Effector CD4-positive, alpha-beta T cell (primary cell): ENCODE measurements at regions not wholly inside any gene's neighbourhood (a gene's known extent, or its start where the extent isn't known, plus 50 kb on each side); places are given as distances from the start of the nearest gene placed in this dataset.

ENCODE experiments used
- DNase-seq: peaks from one replicate; pipeline ENCODE4 v3.0.0-alpha.2; 2020

DNA sequence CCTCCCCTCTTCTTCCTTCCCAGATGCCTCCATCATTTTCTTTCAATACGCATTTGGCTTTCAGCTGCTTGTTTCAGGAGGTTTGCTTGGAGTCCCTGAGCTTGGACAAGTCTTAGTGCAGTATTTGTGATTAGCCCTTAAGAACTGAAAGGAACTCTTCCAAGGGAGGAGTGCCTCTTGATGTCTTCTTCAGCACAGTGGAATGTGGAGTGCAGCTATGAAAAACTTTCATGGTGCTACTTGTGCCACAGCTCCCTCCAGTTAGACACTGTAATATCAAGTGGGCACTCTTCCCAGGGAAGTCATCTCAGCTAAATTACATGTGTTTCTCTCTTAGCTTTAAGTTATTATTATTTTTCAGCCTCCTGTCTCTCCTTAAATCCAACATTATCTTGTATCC, 173.1 kb downstream of the NECTIN3 start:
- no peak for DNase-seq

DNA sequence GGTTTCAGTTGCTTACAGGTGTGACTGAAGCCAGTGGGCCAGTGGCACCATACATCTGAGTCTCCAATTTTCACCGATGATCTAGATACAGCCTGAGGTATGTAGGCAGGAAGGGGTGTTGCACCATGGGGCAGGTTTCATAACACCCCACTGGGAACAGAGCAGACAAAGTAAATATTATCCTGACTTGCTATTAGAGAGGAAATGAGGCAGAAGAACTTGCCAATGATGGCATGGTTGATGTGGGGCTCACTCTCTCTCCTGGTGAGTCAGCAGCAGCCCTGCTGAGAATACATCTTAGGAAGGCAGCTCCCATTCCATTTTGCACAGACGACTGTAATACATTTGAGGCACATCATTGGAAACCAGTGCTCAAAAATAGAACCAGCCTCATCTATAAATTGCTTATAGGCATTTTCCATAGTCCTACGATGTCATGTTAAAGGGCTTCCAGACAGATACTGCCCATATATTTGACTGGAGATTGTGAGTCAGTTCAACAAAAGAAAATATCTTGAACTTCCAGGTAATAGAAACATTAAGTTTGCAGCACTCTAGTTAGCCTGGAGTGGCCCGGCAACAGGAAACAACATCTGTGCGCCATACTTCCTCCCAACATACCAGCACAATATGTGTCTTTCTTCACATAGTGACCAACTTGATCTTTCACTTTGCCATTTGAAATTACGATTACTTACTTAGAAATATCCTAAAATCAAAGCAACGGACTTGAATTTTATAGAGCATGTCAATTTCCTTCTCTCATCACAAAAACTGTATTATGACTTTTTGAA, 175.5 kb downstream of the NECTIN3 start:
- DNase-seq, result no peak

DNA sequence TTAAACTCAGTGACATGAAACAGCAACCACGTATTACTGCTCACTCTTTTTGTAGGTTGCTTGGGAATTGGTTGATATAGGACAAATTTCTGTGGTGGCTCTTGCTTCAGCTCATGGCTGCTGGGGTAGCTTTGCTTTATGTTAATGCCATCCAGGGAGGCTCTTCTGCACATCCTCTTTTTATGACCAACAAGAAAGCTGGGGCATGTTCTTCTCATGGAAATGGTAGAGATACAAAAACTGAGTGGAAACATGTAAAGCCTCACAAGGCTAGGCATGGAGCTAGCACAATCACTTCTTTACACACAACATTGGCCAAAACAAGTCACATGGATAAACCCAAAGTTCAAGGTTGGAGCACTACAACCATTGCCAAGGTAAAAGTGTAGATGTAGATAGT, 176.8 kb downstream of the NECTIN3 start:
- no peak for DNase-seq

DNA sequence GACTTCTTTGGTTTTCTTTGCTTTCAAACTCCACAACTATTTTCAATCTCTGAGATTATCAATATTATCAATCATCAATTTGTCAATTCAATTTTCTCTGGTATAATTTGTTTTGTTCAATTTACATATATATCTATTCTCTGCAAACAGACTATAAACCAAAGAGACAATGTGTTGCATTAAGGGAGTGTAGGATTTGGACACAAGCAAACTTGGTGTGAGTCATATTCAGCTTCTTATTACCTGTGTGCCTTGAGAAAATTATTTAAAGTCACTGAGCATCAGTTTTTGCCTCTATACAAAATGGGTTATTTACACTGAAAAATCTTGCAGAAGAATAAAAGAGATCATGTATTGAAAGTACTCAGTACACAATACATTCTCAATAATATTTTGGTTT, 177.8 kb downstream of the NECTIN3 start:
- no peak for DNase-seq

DNA sequence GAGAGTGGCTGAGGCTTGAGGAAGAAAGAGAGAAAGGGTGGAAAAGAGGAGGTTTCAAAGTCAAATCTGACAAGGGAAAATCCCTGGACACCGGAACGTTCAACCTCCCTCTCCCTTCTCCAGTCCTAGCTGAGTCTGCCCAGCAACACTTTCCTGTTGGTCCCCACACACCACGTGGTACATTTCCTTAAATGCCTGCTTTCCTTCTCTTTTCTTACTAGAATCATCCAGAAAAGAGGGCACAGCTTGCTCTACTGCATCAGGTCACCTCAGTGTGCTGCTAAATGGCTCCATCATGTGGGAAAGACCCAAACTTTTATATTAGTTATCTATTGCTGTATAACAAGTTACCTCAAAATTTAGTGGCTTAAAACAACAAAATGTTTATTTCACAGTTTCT, 181.2 kb downstream of the NECTIN3 start:
- DNase-seq, result no peak

DNA sequence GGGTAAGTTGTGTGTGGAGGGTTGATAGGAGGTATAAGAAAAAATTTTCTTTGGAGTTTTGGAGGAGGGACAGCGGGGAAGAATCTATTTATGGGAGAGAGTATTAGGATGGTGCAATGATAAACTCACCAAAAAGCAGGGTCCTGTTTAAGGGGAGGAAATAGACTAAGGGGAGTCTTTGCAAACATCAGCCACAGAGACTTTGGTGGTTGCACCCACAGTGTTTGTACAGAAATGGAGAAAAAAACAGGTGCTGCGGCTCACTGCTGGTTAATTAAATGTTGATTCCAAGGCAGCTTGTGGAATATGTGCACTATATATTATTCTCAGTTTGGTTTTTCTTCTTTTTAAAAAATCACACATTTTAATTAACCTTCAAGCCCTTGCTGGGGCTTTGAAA, 182.1 kb downstream of the NECTIN3 start:
- DNase-seq, result no peak

DNA sequence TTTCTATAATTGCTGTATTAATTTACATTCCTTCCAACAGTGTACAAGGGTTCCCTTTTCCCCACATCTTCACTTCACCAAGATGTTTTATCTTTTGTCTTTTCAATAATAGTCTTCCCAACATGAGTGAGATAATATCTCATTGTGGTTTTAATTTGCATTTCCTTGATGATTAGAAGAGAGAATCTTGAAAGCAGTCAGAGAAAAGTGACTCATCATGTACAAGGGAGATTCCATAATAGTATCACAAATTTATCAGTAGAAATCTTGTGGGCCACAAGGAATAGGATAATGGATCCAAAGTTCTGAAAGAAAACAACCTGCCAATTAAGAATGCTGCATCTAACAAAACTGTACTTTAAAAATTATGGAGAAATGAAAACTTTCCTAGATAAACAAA, 189.3 kb downstream of the NECTIN3 start:
- no peak for DNase-seq

DNA sequence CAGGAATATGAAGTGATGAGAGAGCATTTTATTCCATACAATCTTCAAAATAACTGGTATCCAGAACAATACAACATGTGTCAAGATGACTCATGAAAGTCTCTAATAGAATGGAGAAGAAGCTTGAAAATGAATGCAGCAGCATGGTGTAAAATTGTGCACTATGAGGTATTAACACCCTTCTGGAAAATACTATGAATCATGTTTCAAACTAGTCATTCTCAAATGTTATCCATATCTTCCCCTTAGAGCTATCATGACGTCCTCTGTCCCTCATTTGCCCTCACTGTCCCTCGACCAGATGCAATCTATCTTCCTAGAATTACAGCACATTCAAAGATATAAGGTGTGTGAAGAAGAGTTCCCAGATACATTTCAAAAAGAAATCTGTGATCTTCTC, 198.2 kb downstream of the NECTIN3 start:
- DNase-seq, result no peak

DNA sequence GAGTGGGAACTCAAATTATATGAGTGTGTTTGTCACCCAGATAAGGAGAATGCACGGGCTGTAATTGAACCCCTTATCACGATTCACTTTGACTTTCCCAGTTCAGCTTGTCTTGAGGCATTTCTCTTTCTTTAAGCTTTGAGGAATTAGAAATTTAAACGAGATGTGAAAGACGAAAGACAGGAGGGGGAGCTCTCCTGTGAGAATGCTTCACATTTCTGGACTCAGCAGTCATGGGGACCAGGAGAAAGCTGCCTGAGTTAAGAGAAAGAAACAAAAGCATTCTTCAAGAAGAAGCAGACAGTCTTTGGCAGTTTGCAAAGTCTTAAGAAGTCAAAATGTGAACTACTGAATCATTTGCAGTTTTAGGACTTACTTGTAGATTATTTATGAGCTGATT, 205.6 kb downstream of the NECTIN3 start:
- DNase-seq, result no peak

DNA sequence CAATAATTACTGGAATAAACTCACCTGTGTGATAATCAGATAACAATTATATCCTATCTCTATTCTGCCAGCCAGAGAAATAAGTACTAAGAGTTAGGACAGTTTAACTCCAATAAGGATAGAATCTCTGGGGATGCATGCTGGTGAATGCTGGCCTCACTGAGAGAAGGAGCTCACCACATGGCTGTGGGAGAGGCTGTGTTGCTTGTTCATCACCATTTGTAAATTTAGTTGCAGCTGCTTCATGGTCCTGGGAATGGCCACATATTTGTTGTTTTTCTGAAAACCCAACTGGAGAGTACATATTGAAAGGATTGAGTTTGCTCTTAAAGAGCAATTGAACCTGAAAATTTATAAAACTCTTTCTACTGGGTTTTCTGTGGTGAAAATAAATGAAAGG, 207.3 kb downstream of the NECTIN3 start:
- no peak for DNase-seq

DNA sequence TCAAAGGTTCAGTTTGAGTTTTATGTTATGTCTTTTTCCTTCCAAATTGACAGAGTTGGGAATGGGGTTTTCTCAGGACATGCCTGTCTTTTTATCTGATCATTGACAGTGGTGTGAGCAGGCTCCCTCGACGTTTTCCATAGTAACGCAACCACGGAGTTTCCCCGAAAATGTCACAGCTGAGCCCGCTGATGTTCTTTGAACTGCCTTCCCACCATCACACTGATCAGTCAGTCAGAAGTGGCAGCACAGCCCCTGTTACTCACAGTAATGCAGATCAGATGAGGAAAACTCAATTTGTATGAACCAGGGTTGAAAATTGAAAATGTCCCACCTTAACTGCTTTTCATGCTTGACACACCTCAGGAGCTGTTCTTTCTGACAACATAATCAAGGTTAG, 210.4 kb downstream of the NECTIN3 start:
- DNase-seq, result no peak

DNA sequence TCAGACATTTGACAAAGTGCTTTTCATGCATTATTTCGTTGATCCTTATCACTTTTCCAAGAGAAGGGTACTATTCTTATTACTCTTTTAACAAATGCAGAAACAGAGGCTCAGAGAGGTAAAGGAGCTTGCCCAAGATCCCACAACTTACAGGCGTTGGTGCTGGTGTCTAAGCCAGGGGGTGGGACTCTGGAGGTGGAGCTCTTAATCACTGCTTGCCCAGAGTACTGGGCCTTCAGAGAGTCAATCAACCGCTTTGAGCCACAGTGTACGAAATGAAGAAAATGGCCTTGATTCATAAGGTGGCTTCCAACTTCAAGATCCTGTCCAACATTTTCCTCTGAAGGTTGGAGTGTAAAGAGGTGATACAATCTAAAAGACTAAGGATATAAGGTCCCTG, 211.5 kb downstream of the NECTIN3 start:
- DNase-seq, result no peak

DNA sequence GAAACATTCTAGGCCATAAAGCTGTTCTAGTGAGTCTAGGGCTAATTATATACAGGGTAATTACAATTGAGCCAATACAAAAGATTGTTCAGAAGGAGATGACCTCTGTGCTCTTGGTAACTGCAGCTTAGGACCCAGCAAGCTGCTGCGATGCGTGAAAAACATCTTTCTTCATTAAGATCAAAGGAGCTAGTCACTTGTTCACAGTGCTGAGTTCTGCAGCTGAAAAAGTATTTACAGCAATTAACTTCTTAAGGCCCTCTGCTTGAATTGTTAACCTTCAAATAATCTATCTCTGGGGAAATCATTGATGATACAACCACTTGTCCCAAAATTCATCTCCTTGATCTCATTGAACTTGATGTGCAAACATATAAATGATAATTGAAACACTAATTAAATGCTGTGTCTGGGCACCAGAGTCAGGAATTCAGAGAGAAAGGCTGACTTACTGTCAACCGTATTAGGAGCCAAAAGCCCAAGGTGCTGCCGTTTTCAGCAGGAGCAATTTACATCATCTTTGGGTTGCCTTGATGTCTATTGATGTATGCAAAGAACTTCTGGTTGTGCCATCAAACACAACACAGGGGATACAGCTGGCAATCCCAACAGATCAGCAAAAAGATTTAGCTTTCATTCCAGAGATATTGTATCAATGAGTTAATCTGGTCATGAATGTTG, 213.0 kb downstream of the NECTIN3 start:
- DNase-seq, result no peak

DNA sequence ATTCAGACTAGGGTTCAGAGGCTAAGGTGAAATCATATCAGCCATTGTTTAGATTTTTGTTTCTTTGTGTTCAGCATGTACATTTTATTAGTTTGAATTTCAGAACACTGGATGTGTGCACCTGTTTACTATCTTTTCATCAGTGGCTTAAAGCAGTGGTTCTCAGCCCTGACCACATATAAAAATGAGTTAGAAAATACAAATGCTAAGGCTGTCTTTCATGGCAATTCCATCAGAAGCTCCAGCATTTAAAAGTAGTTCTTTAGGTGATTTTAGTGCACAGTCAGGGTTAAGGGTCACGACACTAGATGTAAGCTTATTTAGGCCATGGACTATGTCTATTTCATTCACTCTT, 213.5 kb downstream of the NECTIN3 start:
- no peak for DNase-seq

DNA sequence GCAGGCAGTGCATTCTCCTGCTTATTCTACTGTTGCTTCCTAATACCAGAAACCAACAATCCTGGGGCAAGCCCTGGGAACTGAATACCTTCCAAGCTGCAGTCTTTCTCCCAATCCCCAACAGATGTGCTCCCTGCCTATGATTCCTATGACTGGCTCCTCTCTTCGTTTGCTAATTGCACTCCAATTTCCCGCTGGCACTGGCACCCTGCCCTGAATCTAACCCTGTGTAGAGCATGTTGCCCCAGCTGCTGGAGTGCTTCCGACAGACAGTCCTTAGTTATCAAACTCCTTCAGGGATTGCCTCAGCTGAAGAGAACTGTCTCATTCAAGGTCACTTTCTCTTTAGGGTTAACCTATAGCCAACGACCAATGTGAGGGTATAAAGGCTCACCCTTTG, 214.1 kb downstream of the NECTIN3 start:
- no peak for DNase-seq

DNA sequence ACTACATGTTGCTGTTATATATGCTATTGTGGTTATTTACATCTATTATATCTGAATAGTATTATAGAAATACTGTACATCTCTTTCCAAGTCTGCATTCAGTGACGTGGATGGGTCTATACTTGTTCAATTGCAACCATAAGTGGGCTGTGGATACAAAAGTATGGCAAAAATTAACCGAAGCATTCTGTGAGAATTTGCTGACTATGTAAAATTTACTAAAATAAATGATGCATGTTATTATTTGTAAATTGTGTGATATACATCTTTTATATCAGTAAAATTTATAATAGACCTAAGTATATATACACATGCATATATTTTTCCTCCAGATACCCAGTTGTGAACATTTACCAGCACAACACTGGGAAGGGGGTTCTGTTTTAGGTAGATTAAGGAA, 215.1 kb downstream of the NECTIN3 start:
- no peak for DNase-seq

DNA sequence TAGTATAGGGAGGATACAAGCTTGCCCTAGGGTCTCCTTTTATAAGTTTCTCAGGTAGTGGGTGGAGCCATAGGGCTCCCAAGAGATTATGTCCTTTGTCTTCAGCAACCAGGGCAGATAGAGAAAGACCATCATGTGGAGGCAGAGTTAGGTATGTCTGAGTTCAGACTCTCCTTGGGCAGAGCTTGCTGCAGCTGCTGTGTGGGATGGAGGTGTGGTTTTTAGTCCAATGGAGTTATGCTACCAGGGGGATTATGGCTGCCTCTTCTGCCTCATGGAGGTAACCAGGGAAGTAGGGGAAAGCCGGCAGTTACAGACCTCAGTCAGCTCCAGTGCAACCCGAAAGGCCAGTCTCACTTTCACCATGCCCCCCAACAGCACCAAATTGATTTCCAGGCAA, 220.5 kb downstream of the NECTIN3 start:
- no peak for DNase-seq

DNA sequence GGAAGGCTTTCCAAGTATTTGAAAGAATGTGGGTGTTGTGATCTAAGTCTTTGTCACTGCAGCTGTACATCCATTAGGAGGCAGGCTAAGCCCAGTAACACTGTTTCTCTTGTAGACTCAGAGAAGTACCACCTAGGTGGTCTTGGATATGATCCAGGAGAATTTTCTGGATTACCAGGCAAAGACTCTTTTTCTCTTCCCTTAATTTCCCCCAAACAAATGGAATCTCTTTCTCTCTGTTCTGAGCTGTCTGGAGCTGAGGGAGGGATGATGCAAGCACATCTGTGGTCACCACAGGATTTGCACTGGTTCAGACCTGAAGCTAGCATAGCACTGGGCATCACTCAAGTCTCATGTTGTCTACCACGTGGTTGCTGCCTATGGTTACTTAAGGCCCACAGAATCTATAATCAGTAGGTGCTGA, 227.6 kb downstream of the NECTIN3 start:
- no peak for DNase-seq

DNA sequence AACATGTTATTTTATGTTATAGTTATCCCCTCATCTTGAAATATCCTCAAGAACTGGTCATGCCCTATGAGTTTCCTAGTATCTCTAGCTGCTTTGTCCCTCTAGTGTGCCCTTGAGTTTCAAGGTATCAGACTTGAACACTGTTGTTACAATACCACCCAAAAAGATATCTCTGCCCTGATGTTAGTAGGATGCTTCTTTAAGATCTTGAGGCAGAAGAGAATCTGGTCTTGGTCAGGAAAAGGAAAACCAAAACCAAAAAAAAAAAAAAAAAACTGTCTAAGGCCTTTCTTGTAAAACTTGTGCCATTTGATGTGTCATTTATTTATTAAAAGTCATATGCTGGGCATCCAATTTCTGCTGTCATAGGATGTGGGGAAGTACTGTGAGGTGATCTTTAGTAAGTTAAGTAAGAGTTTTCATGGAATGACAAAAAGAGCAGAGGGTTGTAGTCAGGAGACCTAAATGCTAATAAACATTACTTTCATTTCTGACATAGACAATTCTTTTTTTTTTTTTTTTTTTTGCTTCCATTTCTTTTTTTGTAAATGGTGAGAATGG, 229.7 kb downstream of the NECTIN3 start:
- DNase-seq, result no peak

DNA sequence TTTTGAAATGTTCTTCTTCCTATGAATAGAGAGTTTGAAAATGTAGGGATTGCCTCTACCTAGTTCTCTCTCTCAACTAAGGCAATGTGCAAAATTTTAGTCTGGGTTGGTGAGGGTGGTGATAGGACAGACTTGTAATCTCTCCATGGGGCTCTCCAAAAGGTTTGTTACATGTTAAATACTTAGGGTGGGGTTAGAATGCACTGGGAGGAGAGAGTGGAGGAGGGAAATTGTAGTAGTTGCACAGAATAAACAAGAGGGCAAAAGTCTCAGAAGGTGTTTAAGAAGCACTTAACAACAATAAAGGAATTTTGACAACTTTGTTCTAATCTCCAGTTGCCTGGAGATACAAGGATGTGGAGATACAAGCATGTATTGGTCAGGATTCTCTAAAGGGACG, 230.4 kb downstream of the NECTIN3 start:
- no peak for DNase-seq

DNA sequence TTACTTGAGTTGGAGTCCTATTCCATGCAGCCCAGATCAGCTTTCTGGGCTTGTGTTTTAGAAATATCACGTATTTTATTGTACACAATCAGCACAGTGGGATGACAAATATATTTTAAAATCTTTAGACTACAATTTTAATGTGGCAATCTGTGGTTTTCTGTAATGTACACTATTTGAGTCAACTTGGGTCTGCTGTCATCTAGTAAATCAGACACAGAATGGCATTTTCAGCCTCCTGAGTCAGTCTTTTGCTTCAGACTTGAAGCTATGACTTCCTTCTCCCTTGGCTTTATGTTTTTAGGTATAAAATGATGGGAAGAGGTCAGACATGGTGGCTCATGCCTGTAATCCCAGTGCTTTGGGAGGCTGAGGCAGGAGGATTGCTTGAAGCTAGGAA, 232.1 kb downstream of the NECTIN3 start:
- DNase-seq, result no peak

DNA sequence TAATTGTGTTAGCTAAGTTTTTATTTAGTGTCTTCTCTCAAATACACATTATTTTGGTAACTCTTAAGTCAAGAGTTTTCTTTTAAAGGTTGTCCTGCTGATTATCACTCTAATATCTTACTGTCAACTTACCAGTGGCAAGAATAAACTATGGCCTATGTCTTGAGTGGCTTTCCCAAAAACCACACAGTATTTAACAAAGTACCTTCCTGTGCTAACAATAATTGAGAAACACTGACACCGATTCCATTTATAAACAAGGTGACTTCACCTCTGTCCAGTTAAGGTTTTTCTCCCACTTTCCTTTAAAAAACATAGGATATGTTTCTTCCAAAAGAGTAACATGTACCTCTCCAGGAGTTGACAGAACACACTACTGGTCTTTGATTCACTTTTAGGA, 234.3 kb upstream of the CD96 start:
- no peak for DNase-seq

DNA sequence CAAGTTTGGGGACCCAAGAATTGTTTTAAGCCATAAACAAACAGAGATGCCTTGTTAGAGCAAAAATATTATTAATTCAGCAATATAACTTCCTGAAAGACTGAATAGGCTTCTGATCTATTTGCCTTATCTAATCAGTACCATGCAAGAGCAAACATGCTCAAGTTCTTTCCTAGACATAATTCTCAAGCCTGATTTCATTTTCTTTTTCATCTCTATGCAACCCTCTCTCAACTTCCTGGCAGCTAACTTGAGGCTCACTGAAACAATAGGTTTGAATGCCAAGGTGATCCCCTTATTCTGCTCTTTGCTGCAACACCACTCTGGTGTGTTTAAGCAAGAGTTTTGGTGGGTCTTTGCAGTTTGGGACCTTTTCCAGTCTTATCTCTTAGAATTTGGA, 230.9 kb upstream of the CD96 start:
- DNase-seq, result no peak

DNA sequence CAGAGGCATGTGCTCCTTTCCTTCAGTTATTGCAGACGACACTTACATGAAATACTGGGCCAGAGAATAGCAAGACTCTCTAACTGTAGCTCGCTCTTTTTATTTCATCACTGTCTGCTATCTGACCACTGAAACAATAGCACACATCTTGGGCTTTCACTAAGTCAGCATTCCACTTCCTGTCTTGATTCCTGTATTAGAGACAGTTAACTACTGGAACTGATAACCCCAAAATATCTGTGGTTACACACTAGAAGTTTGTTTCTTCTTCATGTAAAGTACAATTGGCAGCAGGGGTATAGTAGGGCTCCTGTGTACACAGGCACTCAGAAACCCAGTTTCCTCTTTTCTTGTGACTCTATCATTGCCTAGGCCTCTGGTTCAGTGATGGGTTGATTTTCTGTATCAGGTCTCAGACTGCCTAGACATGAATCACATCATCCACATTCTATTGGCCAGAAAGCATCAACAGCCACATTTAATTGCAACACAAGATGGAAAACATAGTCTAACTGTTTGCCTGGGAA, 230.2 kb upstream of the CD96 start:
- DNase-seq, result no peak
